ENCODE measurements at regions not wholly inside any gene's neighbourhood (a gene's known extent, or its start where the extent isn't known, plus 50 kb on each side); places are given as distances from the start of the nearest gene placed in this dataset.
A peak's percentile ranks its signal among the peaks of the same experiment; 100 is the strongest.

GRCh38 chr3:144552346-144553057 lies 580.9 kb downstream of the DIPK2A start:
- Histone ChIP-seq H3K27ac (ENCODE audit: low read depth, low read length) (no peak overlapping the region), H3K9ac (ENCODE audit: extremely low read depth, low read length, poor library complexity, severe bottlenecking) (no peak overlapping the region), H3K27me3 (ENCODE audit: control insufficient read depth, insufficient read depth, low read length, poor library complexity, severe bottlenecking) (no peaks in the 10 kb centered on the region), H3K4me3 (ENCODE audit: low read length) (no peak overlapping the region), H3K9me3 (ENCODE audit: control insufficient read depth, low read length) (no peaks in the 10 kb centered on the region), H3K36me3 (ENCODE audit: control insufficient read depth, insufficient read depth, low read length) (no peaks in the 10 kb centered on the region), H3K4me1 (ENCODE audit: control insufficient read depth, insufficient read depth, low read length) (peaks cover 17% of the 10 kb centered on the region)
- peaks cover 38% of the 10 kb centered on the region for H3K4me1 Mint-ChIP-seq
- no peak for TF ChIP-seq CTCF (conservative IDR thresholded peaks at IDR 0.05)
- no peak for DNase-seq
- H3K27me3 Mint-ChIP-seq (ENCODE audit: insufficient read depth) = no peaks in the 10 kb centered on the region
- WGBS, 2 experiments (ENCODE audit: insufficient coverage in 1 of 2, insufficient read length in 1 of 2) = 75 to 87% methylated on average over 1 to 3 of the region's 3 CpGs
- H3K27ac Mint-ChIP-seq = no peak overlapping the region
- no peaks in the 10 kb centered on the region for H3K36me3 Mint-ChIP-seq (ENCODE audit: low read depth)
- no peaks in the 10 kb centered on the region for H3K9me3 Mint-ChIP-seq
- no peak overlapping the region for H3K4me3 Mint-ChIP-seq

GRCh38 chr3:144553301-144553700 lies 581.7 kb downstream of the DIPK2A start:
- no peak for TF ChIP-seq CTCF (conservative IDR thresholded peaks at IDR 0.05)
- Histone ChIP-seq H3K9ac (ENCODE audit: extremely low read depth, low read length, poor library complexity, severe bottlenecking) (no peak overlapping the region), H3K9me3 (ENCODE audit: control insufficient read depth, low read length) (no peaks in the 10 kb centered on the region), H3K36me3 (ENCODE audit: control insufficient read depth, insufficient read depth, low read length) (no peaks in the 10 kb centered on the region), H3K27ac (ENCODE audit: low read depth, low read length) (no peak overlapping the region), H3K4me3 (ENCODE audit: low read length) (no peak overlapping the region), H3K27me3 (ENCODE audit: control insufficient read depth, insufficient read depth, low read length, poor library complexity, severe bottlenecking) (no peaks in the 10 kb centered on the region), H3K4me1 (ENCODE audit: control insufficient read depth, insufficient read depth, low read length) (peaks cover 17% of the 10 kb centered on the region)
- peak overlapping the region; percentile 53 for H3K27ac Mint-ChIP-seq
- no peak overlapping the region for H3K4me3 Mint-ChIP-seq
- no peaks in the 10 kb centered on the region for H3K36me3 Mint-ChIP-seq (ENCODE audit: low read depth)
- peak; percentile 43 for DNase-seq
- 19% methylated on average over 1 of the region's 1 CpG; no CpG with 5 or more reads in 1 of the 2 experiments for WGBS, 2 experiments (ENCODE audit: insufficient coverage in 1 of 2, insufficient read length in 1 of 2)
- H3K9me3 Mint-ChIP-seq = no peaks in the 10 kb centered on the region
- peaks cover 32% of the 10 kb centered on the region for H3K4me1 Mint-ChIP-seq
- H3K27me3 Mint-ChIP-seq (ENCODE audit: insufficient read depth) = no peaks in the 10 kb centered on the region

GRCh38 chr3:144554889-144555288 lies 583.3 kb downstream of the DIPK2A start:
- 96 to 100% methylated on average over 2 to 5 of the region's 5 CpGs for WGBS, 2 experiments (ENCODE audit: insufficient coverage in 1 of 2, insufficient read length in 1 of 2)
- H3K27ac Mint-ChIP-seq = no peak overlapping the region
- H3K9me3 ChIP-seq (ENCODE audit: control insufficient read depth, low read length) = no peaks in the 10 kb centered on the region

More at GRCh38 chr3:144554889-144555288, 583.3 kb downstream of the DIPK2A start:
- Histone ChIP-seq H3K4me1 (ENCODE audit: control insufficient read depth, insufficient read depth, low read length) (peaks cover 8% of the 10 kb centered on the region), H3K36me3 (ENCODE audit: control insufficient read depth, insufficient read depth, low read length) (no peaks in the 10 kb centered on the region), H3K27ac (ENCODE audit: low read depth, low read length) (no peak overlapping the region), H3K4me3 (ENCODE audit: low read length) (no peak overlapping the region), H3K9ac (ENCODE audit: extremely low read depth, low read length, poor library complexity, severe bottlenecking) (no peak overlapping the region), H3K27me3 (ENCODE audit: control insufficient read depth, insufficient read depth, low read length, poor library complexity, severe bottlenecking) (no peaks in the 10 kb centered on the region)
- no peak for TF ChIP-seq CTCF (conservative IDR thresholded peaks at IDR 0.05)
- DNase-seq = no peak
- Mint-ChIP-seq H3K27me3 (ENCODE audit: insufficient read depth) (no peaks in the 10 kb centered on the region), H3K9me3 (no peaks in the 10 kb centered on the region), H3K4me3 (no peak overlapping the region), H3K36me3 (ENCODE audit: low read depth) (no peaks in the 10 kb centered on the region), H3K4me1 (peaks cover 20% of the 10 kb centered on the region)
